Neural cell (in vitro differentiated cells): ENCODE measurements at regions not wholly inside any gene's neighbourhood (a gene's known extent, or its start where the extent isn't known, plus 50 kb on each side); places are given as distances from the start of the nearest gene placed in this dataset.

ENCODE experiments used
- H2AFZ ChIP-seq: fragments of 200-600, 300-800 bp; sonication (generic), shearing (Covaris generic); 2 replicates; pipeline ENCODE4 v1.6.0; 2014; ENCODE audit warnings: low read depth, mild to moderate bottlenecking, antibody characterized with exemption, low read length, moderate library complexity
- H3F3A ChIP-seq: fragments of 200-600 bp; shearing (Covaris generic); 2 replicates; pipeline ENCODE4 v1.6.1; 2016; ENCODE audit warnings: mild to moderate bottlenecking, moderate library complexity, mixed read lengths, antibody characterized with exemption, low read length; ENCODE audit not compliant: insufficient read depth, poor library complexity, severe bottlenecking
- H3K27ac ChIP-seq: fragments of 200-600, 300-800 bp; sonication (generic), shearing (Covaris generic); 2 replicates; pipeline ENCODE4 v1.5.1; 2014; ENCODE audit warnings: mild to moderate bottlenecking, low read length, moderate library complexity
- H3K27me3 ChIP-seq: fragments of 300-800, 200-600 bp; sonication (generic), shearing (Covaris generic); 2 replicates; pipeline ENCODE4 v1.6.0; 2014; ENCODE audit warnings: mild to moderate bottlenecking, low read depth, low read length, moderate library complexity; ENCODE audit not compliant: insufficient read depth
- H3K36me3 ChIP-seq: fragments of 300-800, 200-600 bp; sonication (generic), shearing (Covaris generic); 2 replicates; pipeline ENCODE4 v1.5.1; 2014; ENCODE audit warnings: mild to moderate bottlenecking, antibody characterized with exemption, low read length, moderate library complexity; ENCODE audit not compliant: insufficient read depth
- H3K4me2 ChIP-seq: fragments of 300-800, 200-600 bp; sonication (generic), shearing (Covaris generic); 2 replicates; pipeline ENCODE4 v1.6.0; 2014; ENCODE audit warnings: mild to moderate bottlenecking, low read length
- H3K4me3 ChIP-seq: fragments of 300-800, 200-600 bp; sonication (generic), shearing (Covaris generic); 2 replicates; pipeline ENCODE4 v1.5.1; 2014; ENCODE audit warnings: mild to moderate bottlenecking, low read length, moderate library complexity
- H3K79me2 ChIP-seq: fragments of 200-600 bp; shearing (Covaris generic); replicated peaks from 2 replicates; pipeline ENCODE4 v1.6.0; 2014; ENCODE audit warnings: mild to moderate bottlenecking, low read length, moderate library complexity; ENCODE audit not compliant: insufficient read depth
- H3K9ac ChIP-seq: fragments of 300-800, 200-600 bp; sonication (generic), shearing (Covaris generic); 2 replicates; pipeline ENCODE4 v1.6.1; 2016; ENCODE audit warnings: mild to moderate bottlenecking, low read length, mixed read lengths
- H3K9me2 ChIP-seq: fragments of 200-600 bp; shearing (Covaris generic); 2 replicates; pipeline ENCODE4 v1.6.1; 2016; ENCODE audit warnings: mild to moderate bottlenecking, low read length, mixed read lengths; ENCODE audit not compliant: insufficient read depth
- H3K9me3 ChIP-seq: fragments of 200-600, 300-800 bp; sonication (generic), shearing (Covaris generic); 2 replicates; pipeline ENCODE4 v1.6.1; 2016; ENCODE audit warnings: mild to moderate bottlenecking, mixed run types, low read length, moderate library complexity, mixed read lengths
- H4K20me1 ChIP-seq: fragments of 200-600 bp; shearing (Covaris generic); 2 replicates; pipeline ENCODE4 v1.6.1; 2016; ENCODE audit warnings: mild to moderate bottlenecking, mixed run types; ENCODE audit not compliant: insufficient read depth
- CTCF ChIP-seq: fragments of 450-650 bp; IDR thresholded peaks from 2 replicates; pipeline ENCODE4 v1.5.1; 2014; ENCODE audit warnings: antibody characterized with exemption, mild to moderate bottlenecking, moderate library complexity; ENCODE audit not compliant: poor library complexity, severe bottlenecking
- EP300 ChIP-seq: fragments of 450-650 bp; conservative IDR thresholded peaks from 2 replicates; pipeline ENCODE4 v1.6.1; 2014; ENCODE audit warnings: antibody characterized with exemption, mild to moderate bottlenecking, moderate library complexity; ENCODE audit not compliant: poor library complexity, severe bottlenecking
- EZH2 ChIP-seq: fragments of 200-600, 300-800 bp; shearing (Covaris generic), sonication (generic); IDR thresholded peaks from 2 replicates; pipeline ENCODE4 v1.6.1; 2014; ENCODE audit warnings: antibody characterized with exemption, low read length, borderline replicate concordance, mild to moderate bottlenecking; ENCODE audit not compliant: insufficient read depth, poor library complexity, severe bottlenecking
- MXI1 ChIP-seq: fragments of 450-650 bp; conservative IDR thresholded peaks from 2 replicates; pipeline ENCODE4 v1.6.1; 2014; ENCODE audit warnings: antibody characterized with exemption, mild to moderate bottlenecking; ENCODE audit not compliant: poor library complexity, severe bottlenecking
- POLR2AphosphoS5 ChIP-seq: IDR thresholded peaks from 2 replicates; pipeline ENCODE4 v1.6.1; 2012
- RAD21 ChIP-seq: fragments of 450-650 bp; conservative IDR thresholded peaks from 2 replicates; pipeline ENCODE4 v1.6.1; 2014; ENCODE audit warnings: antibody characterized with exemption, mild to moderate bottlenecking, moderate library complexity
- SMC3 ChIP-seq: fragments of 450-650 bp; conservative IDR thresholded peaks from 2 replicates; pipeline ENCODE4 v1.6.1; 2014; ENCODE audit warnings: antibody characterized with exemption, mild to moderate bottlenecking, moderate library complexity; ENCODE audit not compliant: poor library complexity
- TAF1 ChIP-seq: IDR thresholded peaks from 2 replicates; pipeline ENCODE4 v1.6.1; 2012; ENCODE audit warnings: low read depth
- TF ChIP-seq, protein P1 (sequence below): IDR thresholded peaks from 2 replicates; pipeline ENCODE4 v1.6.1; 2012; ENCODE audit warnings: borderline replicate concordance

DNA sequence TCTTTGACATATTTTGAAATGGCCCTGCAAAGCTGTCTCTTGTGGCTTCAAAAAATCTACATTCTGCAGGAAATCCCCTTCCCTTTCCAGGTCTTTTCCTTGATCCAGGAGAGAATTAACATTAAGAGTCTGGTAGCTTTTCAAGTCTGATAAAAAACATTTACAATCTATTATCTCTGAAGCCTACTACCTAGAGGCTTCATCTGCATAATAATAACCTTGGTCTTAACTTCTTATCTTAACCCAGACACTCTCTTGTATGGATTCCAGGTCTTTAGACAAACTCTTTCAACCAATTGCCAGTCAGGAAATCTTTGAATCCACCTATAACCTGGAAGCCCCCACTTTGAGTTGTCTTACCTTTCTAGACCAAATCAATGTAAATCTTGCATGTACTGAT is 179.3 kb upstream of the ZC3H15 start:
- no peak overlapping the region for H3K9ac ChIP-seq
- H2AFZ ChIP-seq, result no peak overlapping the region
- no peak overlapping the region for H3K27ac ChIP-seq
- H3K4me2 ChIP-seq, result no peak overlapping the region
- no peaks in the 10 kb centered on the region for H3F3A ChIP-seq
- TF ChIP-seq POLR2AphosphoS5, result no peak
- TF ChIP-seq CTCF, result no peak
- TF ChIP-seq TAF1, result no peak
- TF ChIP-seq RAD21, result no peak
- no peak for TF ChIP-seq SMC3
- TF ChIP-seq MXI1, result no peak
- no peak for TF ChIP-seq EZH2
- no peak for TF ChIP-seq EP300
- TF ChIP-seq, protein P1, sequence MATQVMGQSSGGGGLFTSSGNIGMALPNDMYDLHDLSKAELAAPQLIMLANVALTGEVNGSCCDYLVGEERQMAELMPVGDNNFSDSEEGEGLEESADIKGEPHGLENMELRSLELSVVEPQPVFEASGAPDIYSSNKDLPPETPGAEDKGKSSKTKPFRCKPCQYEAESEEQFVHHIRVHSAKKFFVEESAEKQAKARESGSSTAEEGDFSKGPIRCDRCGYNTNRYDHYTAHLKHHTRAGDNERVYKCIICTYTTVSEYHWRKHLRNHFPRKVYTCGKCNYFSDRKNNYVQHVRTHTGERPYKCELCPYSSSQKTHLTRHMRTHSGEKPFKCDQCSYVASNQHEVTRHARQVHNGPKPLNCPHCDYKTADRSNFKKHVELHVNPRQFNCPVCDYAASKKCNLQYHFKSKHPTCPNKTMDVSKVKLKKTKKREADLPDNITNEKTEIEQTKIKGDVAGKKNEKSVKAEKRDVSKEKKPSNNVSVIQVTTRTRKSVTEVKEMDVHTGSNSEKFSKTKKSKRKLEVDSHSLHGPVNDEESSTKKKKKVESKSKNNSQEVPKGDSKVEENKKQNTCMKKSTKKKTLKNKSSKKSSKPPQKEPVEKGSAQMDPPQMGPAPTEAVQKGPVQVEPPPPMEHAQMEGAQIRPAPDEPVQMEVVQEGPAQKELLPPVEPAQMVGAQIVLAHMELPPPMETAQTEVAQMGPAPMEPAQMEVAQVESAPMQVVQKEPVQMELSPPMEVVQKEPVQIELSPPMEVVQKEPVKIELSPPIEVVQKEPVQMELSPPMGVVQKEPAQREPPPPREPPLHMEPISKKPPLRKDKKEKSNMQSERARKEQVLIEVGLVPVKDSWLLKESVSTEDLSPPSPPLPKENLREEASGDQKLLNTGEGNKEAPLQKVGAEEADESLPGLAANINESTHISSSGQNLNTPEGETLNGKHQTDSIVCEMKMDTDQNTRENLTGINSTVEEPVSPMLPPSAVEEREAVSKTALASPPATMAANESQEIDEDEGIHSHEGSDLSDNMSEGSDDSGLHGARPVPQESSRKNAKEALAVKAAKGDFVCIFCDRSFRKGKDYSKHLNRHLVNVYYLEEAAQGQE, result no peak
- no peaks in the 10 kb centered on the region for H3K9me3 ChIP-seq
- no peaks in the 10 kb centered on the region for H4K20me1 ChIP-seq
- no peaks in the 10 kb centered on the region for H3K36me3 ChIP-seq
- no peaks in the 10 kb centered on the region for H3K9me2 ChIP-seq
- H3K27me3 ChIP-seq, result no peaks in the 10 kb centered on the region
- H3K4me3 ChIP-seq, result no peak overlapping the region
- H3K79me2 ChIP-seq, result no peaks in the 10 kb centered on the region

GRCh38 chr2:186307871-186308270 is 178.2 kb upstream of the ZC3H15 start:
- Histone ChIP-seq H3K9ac (no peak overlapping the region), H2AFZ (no peak overlapping the region), H3K4me3 (no peak overlapping the region), H3K27ac (no peak overlapping the region), H3K79me2 (no peaks in the 10 kb centered on the region), H3F3A (no peaks in the 10 kb centered on the region), H3K9me3 (no peaks in the 10 kb centered on the region), H4K20me1 (no peaks in the 10 kb centered on the region), H3K36me3 (no peaks in the 10 kb centered on the region), H3K9me2 (no peaks in the 10 kb centered on the region), H3K27me3 (no peaks in the 10 kb centered on the region), H3K4me2 (no peak overlapping the region)
- TF ChIP-seq SMC3 (no peak), RAD21 (no peak), EP300 (no peak), POLR2AphosphoS5 (no peak), MXI1 (no peak), EZH2 (no peak), TAF1 (no peak), CTCF (no peak)
- TF ChIP-seq, protein P1, result no peak
